ENCODE measurements at regions not wholly inside any gene's neighbourhood (a gene's known extent, or its start where the extent isn't known, plus 50 kb on each side); places are given as distances from the start of the nearest gene placed in this dataset.

DNA sequence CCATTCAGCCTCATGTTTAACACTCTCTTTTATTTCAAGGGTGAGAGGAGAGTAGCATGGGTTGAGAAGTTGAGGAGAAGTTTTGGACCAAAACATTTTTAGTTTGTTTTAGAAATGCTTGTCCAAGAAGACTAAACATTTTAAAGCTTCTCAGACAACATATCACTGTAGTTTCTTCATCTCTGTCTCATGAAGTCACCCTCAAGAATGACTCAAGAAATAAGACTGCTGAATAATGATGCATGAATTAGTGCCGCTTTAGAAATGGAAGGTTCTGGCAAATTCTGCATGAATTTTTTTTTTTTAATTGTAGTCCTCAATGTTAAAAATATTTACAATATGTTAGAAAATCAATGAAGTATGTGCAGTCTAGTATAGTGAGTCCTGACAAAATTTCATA, 422.7 kb upstream of the ARGLU1 start:
- TF ChIP-seq, protein P1, sequence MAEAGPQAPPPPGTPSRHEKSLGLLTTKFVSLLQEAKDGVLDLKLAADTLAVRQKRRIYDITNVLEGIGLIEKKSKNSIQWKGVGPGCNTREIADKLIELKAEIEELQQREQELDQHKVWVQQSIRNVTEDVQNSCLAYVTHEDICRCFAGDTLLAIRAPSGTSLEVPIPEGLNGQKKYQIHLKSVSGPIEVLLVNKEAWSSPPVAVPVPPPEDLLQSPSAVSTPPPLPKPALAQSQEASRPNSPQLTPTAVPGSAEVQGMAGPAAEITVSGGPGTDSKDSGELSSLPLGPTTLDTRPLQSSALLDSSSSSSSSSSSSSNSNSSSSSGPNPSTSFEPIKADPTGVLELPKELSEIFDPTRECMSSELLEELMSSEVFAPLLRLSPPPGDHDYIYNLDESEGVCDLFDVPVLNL (CRISPR knock-in tag; IDR thresholded peaks at IDR 0.05; ENCODE audit: borderline replicate concordance, low read depth): no peak
- TF ChIP-seq, protein P2, sequence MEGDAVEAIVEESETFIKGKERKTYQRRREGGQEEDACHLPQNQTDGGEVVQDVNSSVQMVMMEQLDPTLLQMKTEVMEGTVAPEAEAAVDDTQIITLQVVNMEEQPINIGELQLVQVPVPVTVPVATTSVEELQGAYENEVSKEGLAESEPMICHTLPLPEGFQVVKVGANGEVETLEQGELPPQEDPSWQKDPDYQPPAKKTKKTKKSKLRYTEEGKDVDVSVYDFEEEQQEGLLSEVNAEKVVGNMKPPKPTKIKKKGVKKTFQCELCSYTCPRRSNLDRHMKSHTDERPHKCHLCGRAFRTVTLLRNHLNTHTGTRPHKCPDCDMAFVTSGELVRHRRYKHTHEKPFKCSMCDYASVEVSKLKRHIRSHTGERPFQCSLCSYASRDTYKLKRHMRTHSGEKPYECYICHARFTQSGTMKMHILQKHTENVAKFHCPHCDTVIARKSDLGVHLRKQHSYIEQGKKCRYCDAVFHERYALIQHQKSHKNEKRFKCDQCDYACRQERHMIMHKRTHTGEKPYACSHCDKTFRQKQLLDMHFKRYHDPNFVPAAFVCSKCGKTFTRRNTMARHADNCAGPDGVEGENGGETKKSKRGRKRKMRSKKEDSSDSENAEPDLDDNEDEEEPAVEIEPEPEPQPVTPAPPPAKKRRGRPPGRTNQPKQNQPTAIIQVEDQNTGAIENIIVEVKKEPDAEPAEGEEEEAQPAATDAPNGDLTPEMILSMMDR (IDR thresholded peaks at IDR 0.05): no peak
- TF ChIP-seq, protein P3, sequence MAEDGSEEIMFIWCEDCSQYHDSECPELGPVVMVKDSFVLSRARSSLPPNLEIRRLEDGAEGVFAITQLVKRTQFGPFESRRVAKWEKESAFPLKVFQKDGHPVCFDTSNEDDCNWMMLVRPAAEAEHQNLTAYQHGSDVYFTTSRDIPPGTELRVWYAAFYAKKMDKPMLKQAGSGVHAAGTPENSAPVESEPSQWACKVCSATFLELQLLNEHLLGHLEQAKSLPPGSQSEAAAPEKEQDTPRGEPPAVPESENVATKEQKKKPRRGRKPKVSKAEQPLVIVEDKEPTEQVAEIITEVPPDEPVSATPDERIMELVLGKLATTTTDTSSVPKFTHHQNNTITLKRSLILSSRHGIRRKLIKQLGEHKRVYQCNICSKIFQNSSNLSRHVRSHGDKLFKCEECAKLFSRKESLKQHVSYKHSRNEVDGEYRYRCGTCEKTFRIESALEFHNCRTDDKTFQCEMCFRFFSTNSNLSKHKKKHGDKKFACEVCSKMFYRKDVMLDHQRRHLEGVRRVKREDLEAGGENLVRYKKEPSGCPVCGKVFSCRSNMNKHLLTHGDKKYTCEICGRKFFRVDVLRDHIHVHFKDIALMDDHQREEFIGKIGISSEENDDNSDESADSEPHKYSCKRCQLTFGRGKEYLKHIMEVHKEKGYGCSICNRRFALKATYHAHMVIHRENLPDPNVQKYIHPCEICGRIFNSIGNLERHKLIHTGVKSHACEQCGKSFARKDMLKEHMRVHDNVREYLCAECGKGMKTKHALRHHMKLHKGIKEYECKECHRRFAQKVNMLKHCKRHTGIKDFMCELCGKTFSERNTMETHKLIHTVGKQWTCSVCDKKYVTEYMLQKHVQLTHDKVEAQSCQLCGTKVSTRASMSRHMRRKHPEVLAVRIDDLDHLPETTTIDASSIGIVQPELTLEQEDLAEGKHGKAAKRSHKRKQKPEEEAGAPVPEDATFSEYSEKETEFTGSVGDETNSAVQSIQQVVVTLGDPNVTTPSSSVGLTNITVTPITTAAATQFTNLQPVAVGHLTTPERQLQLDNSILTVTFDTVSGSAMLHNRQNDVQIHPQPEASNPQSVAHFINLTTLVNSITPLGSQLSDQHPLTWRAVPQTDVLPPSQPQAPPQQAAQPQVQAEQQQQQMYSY (CRISPR knock-in tag; IDR thresholded peaks at IDR 0.05): no peak
- TF ChIP-seq, protein P4, sequence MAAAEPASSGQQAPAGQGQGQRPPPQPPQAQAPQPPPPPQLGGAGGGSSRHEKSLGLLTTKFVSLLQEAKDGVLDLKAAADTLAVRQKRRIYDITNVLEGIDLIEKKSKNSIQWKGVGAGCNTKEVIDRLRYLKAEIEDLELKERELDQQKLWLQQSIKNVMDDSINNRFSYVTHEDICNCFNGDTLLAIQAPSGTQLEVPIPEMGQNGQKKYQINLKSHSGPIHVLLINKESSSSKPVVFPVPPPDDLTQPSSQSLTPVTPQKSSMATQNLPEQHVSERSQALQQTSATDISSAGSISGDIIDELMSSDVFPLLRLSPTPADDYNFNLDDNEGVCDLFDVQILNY (CRISPR knock-in tag; IDR thresholded peaks at IDR 0.05): no peak
- no peak for TF ChIP-seq NR2C2 (CRISPR knock-in tag; IDR thresholded peaks at IDR 0.05)
- TF ChIP-seq, protein P5, sequence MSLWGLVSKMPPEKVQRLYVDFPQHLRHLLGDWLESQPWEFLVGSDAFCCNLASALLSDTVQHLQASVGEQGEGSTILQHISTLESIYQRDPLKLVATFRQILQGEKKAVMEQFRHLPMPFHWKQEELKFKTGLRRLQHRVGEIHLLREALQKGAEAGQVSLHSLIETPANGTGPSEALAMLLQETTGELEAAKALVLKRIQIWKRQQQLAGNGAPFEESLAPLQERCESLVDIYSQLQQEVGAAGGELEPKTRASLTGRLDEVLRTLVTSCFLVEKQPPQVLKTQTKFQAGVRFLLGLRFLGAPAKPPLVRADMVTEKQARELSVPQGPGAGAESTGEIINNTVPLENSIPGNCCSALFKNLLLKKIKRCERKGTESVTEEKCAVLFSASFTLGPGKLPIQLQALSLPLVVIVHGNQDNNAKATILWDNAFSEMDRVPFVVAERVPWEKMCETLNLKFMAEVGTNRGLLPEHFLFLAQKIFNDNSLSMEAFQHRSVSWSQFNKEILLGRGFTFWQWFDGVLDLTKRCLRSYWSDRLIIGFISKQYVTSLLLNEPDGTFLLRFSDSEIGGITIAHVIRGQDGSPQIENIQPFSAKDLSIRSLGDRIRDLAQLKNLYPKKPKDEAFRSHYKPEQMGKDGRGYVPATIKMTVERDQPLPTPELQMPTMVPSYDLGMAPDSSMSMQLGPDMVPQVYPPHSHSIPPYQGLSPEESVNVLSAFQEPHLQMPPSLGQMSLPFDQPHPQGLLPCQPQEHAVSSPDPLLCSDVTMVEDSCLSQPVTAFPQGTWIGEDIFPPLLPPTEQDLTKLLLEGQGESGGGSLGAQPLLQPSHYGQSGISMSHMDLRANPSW (CRISPR knock-in tag; conservative IDR thresholded peaks at IDR 0.05; ENCODE audit: low read depth): no peak
- TF ChIP-seq, protein P6, sequence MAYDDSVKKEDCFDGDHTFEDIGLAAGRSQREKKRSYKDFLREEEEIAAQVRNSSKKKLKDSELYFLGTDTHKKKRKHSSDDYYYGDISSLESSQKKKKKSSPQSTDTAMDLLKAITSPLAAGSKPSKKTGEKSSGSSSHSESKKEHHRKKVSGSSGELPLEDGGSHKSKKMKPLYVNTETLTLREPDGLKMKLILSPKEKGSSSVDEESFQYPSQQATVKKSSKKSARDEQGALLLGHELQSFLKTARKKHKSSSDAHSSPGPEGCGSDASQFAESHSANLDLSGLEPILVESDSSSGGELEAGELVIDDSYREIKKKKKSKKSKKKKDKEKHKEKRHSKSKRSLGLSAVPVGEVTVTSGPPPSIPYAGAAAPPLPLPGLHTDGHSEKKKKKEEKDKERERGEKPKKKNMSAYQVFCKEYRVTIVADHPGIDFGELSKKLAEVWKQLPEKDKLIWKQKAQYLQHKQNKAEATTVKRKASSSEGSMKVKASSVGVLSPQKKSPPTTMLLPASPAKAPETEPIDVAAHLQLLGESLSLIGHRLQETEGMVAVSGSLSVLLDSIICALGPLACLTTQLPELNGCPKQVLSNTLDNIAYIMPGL (CRISPR knock-in tag; IDR thresholded peaks at IDR 0.05): no peak
- TF ChIP-seq FOXJ3 (CRISPR knock-in tag; IDR thresholded peaks at IDR 0.05; ENCODE audit: borderline replicate concordance): no peak
- TF ChIP-seq, protein P7, sequence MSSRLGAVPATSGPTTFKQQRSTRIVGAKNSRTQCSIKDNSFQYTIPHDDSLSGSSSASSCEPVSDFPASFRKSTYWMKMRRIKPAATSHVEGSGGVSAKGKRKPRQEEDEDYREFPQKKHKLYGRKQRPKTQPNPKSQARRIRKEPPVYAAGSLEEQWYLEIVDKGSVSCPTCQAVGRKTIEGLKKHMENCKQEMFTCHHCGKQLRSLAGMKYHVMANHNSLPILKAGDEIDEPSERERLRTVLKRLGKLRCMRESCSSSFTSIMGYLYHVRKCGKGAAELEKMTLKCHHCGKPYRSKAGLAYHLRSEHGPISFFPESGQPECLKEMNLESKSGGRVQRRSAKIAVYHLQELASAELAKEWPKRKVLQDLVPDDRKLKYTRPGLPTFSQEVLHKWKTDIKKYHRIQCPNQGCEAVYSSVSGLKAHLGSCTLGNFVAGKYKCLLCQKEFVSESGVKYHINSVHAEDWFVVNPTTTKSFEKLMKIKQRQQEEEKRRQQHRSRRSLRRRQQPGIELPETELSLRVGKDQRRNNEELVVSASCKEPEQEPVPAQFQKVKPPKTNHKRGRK (CRISPR knock-in tag; IDR thresholded peaks at IDR 0.05; ENCODE audit: borderline replicate concordance): no peak
- no peak for TF ChIP-seq KAT7 (CRISPR knock-in tag; IDR thresholded peaks at IDR 0.05; ENCODE audit: borderline replicate concordance)
- TF ChIP-seq GTF2I (CRISPR knock-in tag; conservative IDR thresholded peaks at IDR 0.05): no peak
- no peak for TF ChIP-seq SMAD3 (CRISPR knock-in tag; IDR thresholded peaks at IDR 0.05; ENCODE audit: borderline replicate concordance)
- TF ChIP-seq NR1H2 (CRISPR knock-in tag; IDR thresholded peaks at IDR 0.05): no peak
